Left cardiac atrium (tissue), 4 donors: ENCODE measurements at regions not wholly inside any gene's neighbourhood (a gene's known extent, or its start where the extent isn't known, plus 50 kb on each side); places are given as distances from the start of the nearest gene placed in this dataset.
A peak's percentile ranks its signal among the peaks of the same experiment; 100 is the strongest.

Source experiments
- ATAC-seq, 2 donors: fragments of 200-7000 bp; cut with Tn5 transposase; one replicate each; pipeline ENCODE4 v1.9.1; 2020; ENCODE audit warnings: mild to moderate bottlenecking in 2 of 2, moderate library complexity in 2 of 2
- DNase-seq: peaks from one replicate; pipeline ENCODE4 v3.0.0-alpha.2; 2020
- intact Hi-C, 2 donors: fragments of 100-400 bp; cut with DNase I; formaldehyde crosslinking; loops; one replicate each; pipeline versions ENCODE4 v1.14.1 to v1.15.1; 2022 to 2023
- donor health status: DM: no; HTN: yes; CAD: no.
- donor health status: DM: no; HTN: yes; CAD: no; lungs with severe emphysema.
- donor health status: DM: yes; HTN: yes; CAD: no.
- donor health status: Dilated cardiomyopathy.

GRCh38 chr3:180278583-180279188 lies 241.9 kb upstream of the PEX5L start:
- no peak for ATAC-seq
- DNase-seq: no peak
- intact Hi-C loops: no loop called here

- intact Hi-C loops: no loop called here
- DNase-seq (no peak), ATAC-seq (no peak)
Measured at GRCh38 chr3:180280555-180280954, 243.8 kb upstream of the PEX5L start.

DNA sequence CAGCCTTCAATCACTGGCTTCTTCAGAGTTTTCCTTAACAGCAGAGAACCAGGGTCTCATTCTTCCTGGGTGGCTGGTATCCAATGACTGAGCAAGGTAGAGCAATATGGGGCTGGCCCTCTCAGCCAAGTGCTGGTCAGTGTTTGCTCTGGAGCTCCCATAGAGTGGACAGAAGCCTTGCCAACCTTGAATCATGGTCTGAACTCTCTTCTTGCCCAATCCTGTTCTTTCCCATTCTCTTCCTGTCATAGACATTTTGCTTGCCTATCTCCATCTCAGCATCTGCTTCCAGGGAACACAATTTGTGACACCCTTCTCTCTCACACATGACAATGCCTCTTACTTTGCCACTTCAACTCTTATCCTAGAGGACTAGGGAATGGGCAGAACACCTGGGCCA lies 245.6 kb upstream of the PEX5L start:
- no peak for ATAC-seq

DNA sequence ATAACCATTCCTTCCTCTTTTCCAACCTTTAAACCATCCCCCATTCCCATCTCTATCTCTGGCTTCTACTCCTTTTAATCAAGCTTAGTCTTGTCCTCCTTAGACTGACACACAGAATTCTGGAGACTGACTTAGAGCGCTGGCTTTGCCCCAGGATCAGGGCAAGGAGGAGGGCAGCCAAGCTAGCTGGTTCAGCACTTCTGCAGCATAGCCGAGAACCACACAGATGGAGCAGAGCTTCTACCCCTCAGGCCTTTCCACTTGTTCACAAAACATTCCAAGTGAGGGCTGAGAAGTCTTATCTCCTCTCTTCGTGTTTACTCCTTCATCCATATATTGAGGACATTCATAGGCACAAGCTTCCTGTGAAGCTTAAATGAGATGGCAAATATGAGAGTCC lies 246.5 kb upstream of the PEX5L start:
- intact Hi-C loops: no loop called here
- ATAC-seq: no peak
- no peak for DNase-seq

More for the DNA sequence above, 245.6 kb upstream of the PEX5L start:
- DNase-seq: no peak
- intact Hi-C loops: no loop called here

GRCh38 chr3:180284331-180285110 lies 247.8 kb upstream of the PEX5L start:
- ATAC-seq (no peak), DNase-seq (no peak)
- intact Hi-C loops: no loop called here

GRCh38 chr3:180287703-180288102 lies 251.0 kb upstream of the PEX5L start:
- DNase-seq (no peak), ATAC-seq (no peak)
- intact Hi-C loops: no loop called here

GRCh38 chr3:180288816-180289215 lies 252.1 kb upstream of the PEX5L start:
- intact Hi-C loops: no loop called here
- ATAC-seq (no peak), DNase-seq (no peak)

DNA sequence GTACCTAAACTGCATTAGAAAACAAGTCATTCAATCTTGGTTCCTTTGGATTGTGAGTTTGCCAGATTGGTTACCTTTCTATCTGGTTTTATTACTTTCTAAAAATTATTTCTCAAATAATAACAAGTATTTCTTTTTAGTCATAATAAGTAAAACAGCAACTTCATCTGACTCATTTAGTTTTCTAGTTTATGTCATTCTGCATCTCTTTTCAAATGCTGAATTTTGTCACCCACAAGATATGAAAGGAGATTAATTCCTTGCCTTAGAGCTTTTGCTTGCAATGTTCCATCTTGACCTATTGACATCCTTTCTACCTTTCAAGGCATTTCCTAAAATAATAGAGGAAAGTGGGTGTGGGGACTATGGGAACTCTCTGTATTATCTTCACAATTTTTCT lies 253.6 kb upstream of the PEX5L start:
- DNase-seq: no peak
- intact Hi-C loops: no loop called here
- no peak for ATAC-seq

GRCh38 chr3:180294282-180295027 lies 257.7 kb upstream of the PEX5L start:
- DNase-seq (no peak), ATAC-seq (no peak)
- intact Hi-C loops: no loop called here

DNA sequence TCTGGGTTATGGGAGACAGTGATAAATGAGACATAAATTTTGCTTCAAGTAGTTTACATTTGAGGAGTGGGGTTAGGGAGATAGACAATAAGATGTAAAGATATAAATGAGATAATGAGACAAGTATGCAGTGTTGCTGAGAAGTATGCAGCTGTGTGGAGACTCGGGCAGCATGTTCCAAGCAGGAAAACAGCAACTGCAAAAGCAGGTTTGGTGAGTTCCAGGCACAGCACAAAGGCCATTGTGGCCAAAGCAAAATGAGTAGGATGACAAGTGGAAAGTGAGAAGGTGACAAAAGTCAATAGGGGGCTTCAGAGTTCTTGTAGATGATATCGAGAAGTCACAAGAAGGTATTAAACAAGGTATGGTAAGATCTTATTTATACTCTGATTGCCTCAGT lies 259.1 kb upstream of the PEX5L start:
- ATAC-seq: no peak
- intact Hi-C loops: no loop called here
- DNase-seq: no peak

DNA sequence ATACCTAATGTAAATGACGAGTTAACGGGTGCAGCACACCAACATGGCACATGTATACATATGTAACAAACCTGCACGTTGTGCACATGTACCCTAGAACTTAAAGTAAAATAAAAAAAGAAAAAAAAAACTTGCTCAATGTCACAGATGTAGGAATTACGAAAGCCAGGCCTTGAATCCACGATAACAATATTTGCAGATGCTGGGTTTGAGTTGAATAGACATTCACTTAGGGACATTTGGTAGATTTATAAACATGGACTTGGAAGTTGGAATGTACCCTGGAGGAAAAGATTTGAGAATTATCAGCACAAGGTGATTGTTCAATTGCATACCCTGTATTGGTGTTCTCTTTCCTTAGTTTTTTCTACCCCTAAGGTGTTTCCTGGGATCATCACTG lies 260.2 kb upstream of the PEX5L start:
- DNase-seq: no peak

DNA sequence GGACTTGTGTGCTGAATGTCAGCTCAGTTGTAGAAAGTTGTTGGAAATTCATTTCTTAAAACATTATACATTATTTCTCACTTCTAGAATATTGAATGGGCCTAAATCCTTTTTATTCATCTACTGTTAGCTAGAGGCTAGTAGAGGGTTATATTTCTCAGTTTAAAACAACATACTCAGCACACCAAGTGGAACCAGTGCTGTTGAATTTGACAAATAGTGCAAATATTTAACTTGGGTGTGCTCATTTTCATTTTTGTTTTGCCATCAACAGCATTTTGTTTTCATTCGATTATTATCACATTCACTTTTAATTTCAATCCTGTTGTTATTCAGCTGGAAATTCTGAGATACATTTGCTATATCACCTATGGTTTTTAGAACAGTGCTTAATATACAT lies 269.4 kb upstream of the PEX5L start:
- DNase-seq (no peak), ATAC-seq (no peak)
- intact Hi-C loops: no loop called here

More for the DNA sequence above, 260.2 kb upstream of the PEX5L start:
- no peak for ATAC-seq
- intact Hi-C loops: no loop called here

DNA sequence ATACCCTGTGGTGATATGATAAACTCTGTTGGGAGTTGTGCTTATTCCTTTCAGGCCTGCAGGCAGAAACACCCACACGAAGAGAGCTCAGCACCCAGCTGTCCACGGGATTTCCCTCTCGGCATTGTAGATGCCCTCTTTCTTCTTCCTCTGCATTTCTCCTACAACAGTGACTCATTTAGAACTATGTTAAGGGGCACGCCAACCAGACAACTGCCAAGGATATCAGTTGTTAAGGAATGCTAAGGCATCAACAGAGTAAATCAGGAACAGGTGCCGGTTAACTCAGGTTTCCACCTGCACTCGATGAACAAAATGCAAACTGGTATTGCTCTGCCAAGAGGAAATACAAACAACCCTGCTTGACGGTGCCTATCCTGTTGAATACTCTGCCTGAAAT lies 270.0 kb upstream of the PEX5L start:
- intact Hi-C loops: no loop called here
- peak; percentile 44 to 96 for ATAC-seq
- no peak for DNase-seq

GRCh38 chr3:180311242-180311641 lies 274.5 kb upstream of the PEX5L start:
- intact Hi-C loops: no loop called here
- ATAC-seq: no peak

DNA sequence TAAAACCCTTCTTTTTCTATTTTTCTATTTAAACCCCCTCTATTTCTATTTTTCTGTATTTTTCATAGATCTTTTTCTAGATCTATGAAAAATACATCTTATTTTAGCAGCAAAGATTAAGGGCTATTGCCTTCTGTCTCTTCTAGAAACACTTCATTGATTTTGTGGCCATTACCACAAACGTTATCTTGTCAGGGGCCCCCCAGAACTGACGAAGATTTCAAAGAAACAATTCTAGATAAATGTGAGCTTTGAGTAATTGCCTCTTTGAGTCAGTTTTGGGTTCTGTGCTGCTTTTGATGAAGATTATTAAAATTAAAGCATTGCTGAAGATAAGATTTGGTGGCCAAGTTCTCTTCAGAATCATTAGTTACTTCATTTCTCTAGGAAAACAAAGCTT lies 279.6 kb upstream of the PEX5L start:
- intact Hi-C loops: no loop called here
- DNase-seq: no peak
- no peak for ATAC-seq

More at GRCh38 chr3:180311242-180311641, 274.5 kb upstream of the PEX5L start:
- no peak for DNase-seq

- DNase-seq: no peak
- ATAC-seq: no peak
- intact Hi-C loops: no loop called here
Measured at GRCh38 chr3:180319461-180319860, 282.5 kb upstream of the TTC14 start.

- intact Hi-C loops: no loop called here
- DNase-seq (no peak), ATAC-seq (no peak)
Measured at GRCh38 chr3:180320631-180321030, 281.3 kb upstream of the TTC14 start.

DNA sequence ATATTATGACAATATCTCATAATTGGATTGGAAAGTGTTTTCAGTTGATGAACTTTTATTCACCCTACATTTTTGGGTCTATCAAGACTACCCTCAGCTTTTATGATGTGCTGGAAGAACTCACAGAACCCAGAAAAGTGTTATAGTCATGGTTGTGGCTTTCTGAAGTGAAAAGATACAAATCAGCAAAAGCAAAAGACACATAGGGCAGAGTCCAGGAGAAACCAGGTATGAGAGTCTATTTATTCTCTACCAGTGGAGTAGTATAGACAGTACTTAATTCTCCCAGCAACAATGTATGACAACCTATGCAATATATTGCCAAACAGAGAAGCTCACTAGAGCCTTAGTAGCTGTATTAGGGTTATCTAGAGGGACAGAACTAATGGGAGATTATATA lies 280.4 kb upstream of the TTC14 start:
- intact Hi-C loops: no loop called here
- DNase-seq: no peak
- no peak for ATAC-seq

GRCh38 chr3:180322829-180323228 lies 279.1 kb upstream of the TTC14 start:
- intact Hi-C loops: no loop called here
- no peak for DNase-seq
- ATAC-seq: no peak

DNA sequence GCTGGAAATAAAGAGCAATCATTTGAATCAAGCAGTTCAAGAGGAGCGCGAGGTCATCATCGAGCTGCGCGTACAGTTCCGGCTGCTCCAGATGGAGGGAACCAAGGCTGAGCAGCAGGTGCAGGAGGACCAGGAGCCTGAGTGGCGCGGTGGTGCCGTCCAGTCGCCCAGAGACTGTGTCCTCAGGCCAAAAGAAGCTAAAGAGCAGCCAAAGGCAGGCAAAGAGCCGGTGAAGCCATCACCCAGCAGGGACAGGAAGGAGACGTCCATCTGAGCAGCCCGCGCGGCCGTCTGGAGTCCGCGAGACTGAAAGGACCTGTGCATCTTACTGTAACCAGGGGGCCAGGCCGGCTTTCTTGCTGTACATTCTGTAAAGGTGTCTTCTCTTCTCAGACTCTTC lies 277.2 kb upstream of the TTC14 start:
- DNase-seq (no peak), ATAC-seq (no peak)
- intact Hi-C loops: no loop called here

- intact Hi-C loops: no loop called here
- ATAC-seq (no peak), DNase-seq (no peak)
Measured at GRCh38 chr3:180325533-180325932, 276.4 kb upstream of the TTC14 start.
